ENCODE measurements at regions not wholly inside any gene's neighbourhood (a gene's known extent, or its start where the extent isn't known, plus 50 kb on each side); places are given as distances from the start of the nearest gene placed in this dataset.
A peak's percentile ranks its signal among the peaks of the same experiment; 100 is the strongest.
"Not testable (repeated sequence)": the region's sequence is repeated elsewhere in the genome, so short reads cannot be mapped to it uniquely, and the experiment has no call there.

GRCh38 chr2:88992819-88993218 lies 301.3 kb downstream of the RPIA start:
- H3K27me3 Mint-ChIP-seq (ENCODE audit: low read depth in 3 of 3); H3K4me3 Mint-ChIP-seq; H3K27ac Mint-ChIP-seq; H3K4me1 Mint-ChIP-seq; H3K9me3 Mint-ChIP-seq; DNase-seq; H3K36me3 Mint-ChIP-seq: not testable (repeated sequence)

- not testable (repeated sequence) for H3K27me3 Mint-ChIP-seq (ENCODE audit: low read depth in 3 of 3); DNase-seq; H3K36me3 Mint-ChIP-seq; H3K27ac Mint-ChIP-seq; H3K9me3 Mint-ChIP-seq; H3K4me3 Mint-ChIP-seq; H3K4me1 Mint-ChIP-seq
Measured at GRCh38 chr2:88994856-88995255, 303.4 kb downstream of the RPIA start.

GRCh38 chr2:88996588-88996987 lies 305.1 kb downstream of the RPIA start:
- not testable (repeated sequence) for H3K36me3 Mint-ChIP-seq; H3K27me3 Mint-ChIP-seq (ENCODE audit: low read depth in 3 of 3); H3K4me1 Mint-ChIP-seq; DNase-seq; H3K9me3 Mint-ChIP-seq; H3K4me3 Mint-ChIP-seq; H3K27ac Mint-ChIP-seq

- DNase-seq = no peak
- Mint-ChIP-seq H3K36me3 (no peaks in the 10 kb centered on the region), H3K27ac (no peak overlapping the region), H3K9me3 (no peaks in the 10 kb centered on the region), H3K4me1 (no peaks in the 10 kb centered on the region), H3K27me3 (ENCODE audit: low read depth in 3 of 3) (peaks cover 0 to 2% (median 1%) of the 10 kb centered on the region in 3 donors), H3K4me3 (no peak overlapping the region)
Measured at GRCh38 chr2:88999365-88999764, 307.9 kb downstream of the RPIA start.

- Mint-ChIP-seq H3K4me3 (no peak overlapping the region), H3K27ac (no peak overlapping the region), H3K9me3 (no peaks in the 10 kb centered on the region), H3K27me3 (ENCODE audit: low read depth in 3 of 3) (peaks cover 0 to 2% (median 1%) of the 10 kb centered on the region in 3 donors), H3K36me3 (no peaks in the 10 kb centered on the region), H3K4me1 (no peaks in the 10 kb centered on the region)
- DNase-seq = no peak
Measured at GRCh38 chr2:89000235-89000634, 308.8 kb downstream of the RPIA start.

- DNase-seq; H3K4me3 Mint-ChIP-seq; H3K36me3 Mint-ChIP-seq; H3K9me3 Mint-ChIP-seq; H3K4me1 Mint-ChIP-seq; H3K27ac Mint-ChIP-seq; H3K27me3 Mint-ChIP-seq (ENCODE audit: low read depth in 3 of 3): not testable (repeated sequence)
Measured at GRCh38 chr2:89004238-89004637, 312.8 kb downstream of the RPIA start.

GRCh38 chr2:89020566-89020965 lies 329.1 kb downstream of the RPIA start:
- not testable (repeated sequence) for DNase-seq; H3K27me3 Mint-ChIP-seq (ENCODE audit: low read depth in 3 of 3); H3K9me3 Mint-ChIP-seq; H3K4me3 Mint-ChIP-seq; H3K27ac Mint-ChIP-seq; H3K4me1 Mint-ChIP-seq; H3K36me3 Mint-ChIP-seq

GRCh38 chr2:89026296-89026695 lies 334.8 kb downstream of the RPIA start:
- H3K27ac Mint-ChIP-seq; H3K9me3 Mint-ChIP-seq; H3K36me3 Mint-ChIP-seq; H3K4me1 Mint-ChIP-seq; H3K4me3 Mint-ChIP-seq; H3K27me3 Mint-ChIP-seq (ENCODE audit: low read depth in 3 of 3); DNase-seq: not testable (repeated sequence)

GRCh38 chr2:89027115-89027514 lies 335.6 kb downstream of the RPIA start:
- H3K9me3 Mint-ChIP-seq; H3K4me1 Mint-ChIP-seq; H3K27me3 Mint-ChIP-seq (ENCODE audit: low read depth in 3 of 3); H3K4me3 Mint-ChIP-seq; H3K36me3 Mint-ChIP-seq; DNase-seq; H3K27ac Mint-ChIP-seq: not testable (repeated sequence)

GRCh38 chr2:89027536-89027935 lies 336.1 kb downstream of the RPIA start:
- not testable (repeated sequence) for H3K27me3 Mint-ChIP-seq (ENCODE audit: low read depth in 3 of 3); H3K4me1 Mint-ChIP-seq; H3K9me3 Mint-ChIP-seq; H3K4me3 Mint-ChIP-seq; H3K36me3 Mint-ChIP-seq; H3K27ac Mint-ChIP-seq; DNase-seq

GRCh38 chr2:89029257-89029656 lies 337.8 kb downstream of the RPIA start:
- H3K4me3 Mint-ChIP-seq; H3K4me1 Mint-ChIP-seq; H3K27me3 Mint-ChIP-seq (ENCODE audit: low read depth in 3 of 3); H3K27ac Mint-ChIP-seq; H3K36me3 Mint-ChIP-seq; DNase-seq; H3K9me3 Mint-ChIP-seq: not testable (repeated sequence)

GRCh38 chr2:89048138-89049066 lies 356.9 kb downstream of the RPIA start:
- not testable (repeated sequence) for H3K4me1 Mint-ChIP-seq; H3K27me3 Mint-ChIP-seq (ENCODE audit: low read depth in 3 of 3); H3K9me3 Mint-ChIP-seq; H3K36me3 Mint-ChIP-seq; H3K27ac Mint-ChIP-seq; H3K4me3 Mint-ChIP-seq
- peak in 2 of 3 donors; percentile 2 for DNase-seq

- not testable (repeated sequence) for DNase-seq; H3K36me3 Mint-ChIP-seq; H3K27me3 Mint-ChIP-seq (ENCODE audit: low read depth in 3 of 3); H3K9me3 Mint-ChIP-seq; H3K27ac Mint-ChIP-seq; H3K4me1 Mint-ChIP-seq; H3K4me3 Mint-ChIP-seq
Measured at GRCh38 chr2:89058616-89059015, 367.1 kb downstream of the RPIA start.

GRCh38 chr2:89061174-89061573 lies 369.7 kb downstream of the RPIA start:
- not testable (repeated sequence) for DNase-seq; H3K9me3 Mint-ChIP-seq; H3K4me1 Mint-ChIP-seq; H3K4me3 Mint-ChIP-seq; H3K27me3 Mint-ChIP-seq (ENCODE audit: low read depth in 3 of 3); H3K27ac Mint-ChIP-seq; H3K36me3 Mint-ChIP-seq

- H3K27me3 Mint-ChIP-seq (ENCODE audit: low read depth in 3 of 3); H3K36me3 Mint-ChIP-seq; DNase-seq; H3K4me1 Mint-ChIP-seq; H3K27ac Mint-ChIP-seq; H3K4me3 Mint-ChIP-seq; H3K9me3 Mint-ChIP-seq: not testable (repeated sequence)
Measured at GRCh38 chr2:89076771-89077170, 385.3 kb downstream of the RPIA start.
